ENCODE measurements at regions not wholly inside any gene's neighbourhood (a gene's known extent, or its start where the extent isn't known, plus 50 kb on each side); places are given as distances from the start of the nearest gene placed in this dataset.

DNA sequence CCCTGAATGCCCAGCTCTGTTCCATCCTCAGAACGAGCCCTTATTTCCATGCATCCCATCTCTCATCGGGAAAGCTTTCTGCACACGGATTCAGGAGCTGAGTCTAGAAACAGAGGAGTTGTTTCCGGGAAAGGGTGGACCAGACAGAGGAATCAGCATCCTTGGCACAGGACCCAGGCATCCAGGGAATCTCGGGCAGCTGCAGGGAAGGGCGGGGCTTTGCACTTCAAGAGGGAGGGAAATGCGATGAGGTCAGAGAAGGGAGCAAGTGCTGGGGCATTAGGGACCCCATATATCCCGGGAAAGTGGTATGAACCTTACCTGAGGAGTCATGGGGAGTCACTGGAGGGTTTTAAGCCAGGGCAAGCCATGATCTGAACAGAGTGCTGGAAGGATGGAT, 68.5 kb downstream of the NPTX2 start:
- no peak for TF ChIP-seq CTCF (IDR thresholded peaks at IDR 0.05)
- TF ChIP-seq POLR2A (IDR thresholded peaks at IDR 0.05) = no peak
